SHP77 (cell line): ENCODE measurements at regions not wholly inside any gene's neighbourhood (a gene's known extent, or its start where the extent isn't known, plus 50 kb on each side); places are given as distances from the start of the nearest gene placed in this dataset.

Experiments used
- DNase-seq, 2 experiments: peaks; one replicate each; lab custom pipeline; 2025; lab: John Stamatoyannopoulos, UW

DNA sequence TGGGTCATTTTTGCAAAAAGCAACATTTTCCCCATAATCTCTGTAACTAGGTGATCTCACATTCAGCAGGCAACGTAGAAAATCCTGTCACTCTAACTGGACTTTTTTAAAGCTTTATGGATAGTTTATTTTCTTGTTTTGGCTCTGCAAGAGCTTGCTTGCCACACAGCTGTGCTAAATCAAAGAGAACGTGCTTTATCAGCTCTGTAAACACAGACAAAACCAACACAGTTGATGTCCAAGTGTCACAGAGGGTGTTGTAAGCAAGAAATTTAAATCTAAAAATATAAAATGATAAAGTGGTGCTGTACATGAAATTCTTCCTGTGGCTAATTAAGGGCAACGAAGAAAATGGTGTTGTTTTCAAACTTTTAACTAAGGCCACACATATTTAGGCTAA is 97.5 kb upstream of the STAC start:
- DNase-seq, result no peak

DNA sequence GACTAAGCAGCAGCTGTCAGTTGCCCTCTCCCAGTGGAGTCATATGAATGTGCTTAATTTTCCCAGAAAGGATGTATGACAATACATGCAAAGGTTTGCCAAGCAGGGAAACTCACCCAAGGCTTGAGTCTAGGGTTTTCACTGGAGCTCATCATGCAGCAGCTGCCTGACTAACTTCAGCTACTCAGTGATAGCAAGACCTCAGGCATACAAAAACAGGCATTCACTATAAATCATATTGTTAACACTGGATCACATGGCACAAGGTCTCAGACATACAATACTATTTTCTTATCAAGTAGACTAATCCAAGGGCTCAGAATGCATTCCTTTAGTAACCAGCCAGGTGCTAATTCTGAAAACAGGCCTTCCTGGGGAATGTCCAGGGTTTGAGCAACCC is 85.0 kb upstream of the STAC start:
- no peak for DNase-seq

DNA sequence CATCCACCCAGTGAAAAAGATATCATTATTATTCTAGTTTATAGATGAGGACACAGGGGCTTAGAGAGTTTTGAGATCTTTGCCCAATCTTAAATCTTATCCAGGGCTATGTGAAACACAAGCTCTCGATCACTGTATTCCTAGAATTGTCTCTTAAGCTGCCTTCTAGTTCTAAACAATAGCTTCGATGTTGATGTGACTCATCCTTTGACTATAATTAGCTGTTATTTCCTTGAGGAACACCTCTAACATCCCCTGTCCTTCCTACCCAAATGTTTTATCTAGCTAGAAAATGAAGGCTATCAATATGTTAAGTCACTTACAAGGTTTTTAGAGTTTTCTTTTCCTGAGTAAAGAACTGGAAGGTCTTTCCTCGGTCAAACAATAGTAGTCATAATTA is 83.1 kb upstream of the STAC start:
- no peak for DNase-seq

GRCh38 chr3:36298188-36298587 is 82.1 kb upstream of the STAC start:
- no peak for DNase-seq

DNA sequence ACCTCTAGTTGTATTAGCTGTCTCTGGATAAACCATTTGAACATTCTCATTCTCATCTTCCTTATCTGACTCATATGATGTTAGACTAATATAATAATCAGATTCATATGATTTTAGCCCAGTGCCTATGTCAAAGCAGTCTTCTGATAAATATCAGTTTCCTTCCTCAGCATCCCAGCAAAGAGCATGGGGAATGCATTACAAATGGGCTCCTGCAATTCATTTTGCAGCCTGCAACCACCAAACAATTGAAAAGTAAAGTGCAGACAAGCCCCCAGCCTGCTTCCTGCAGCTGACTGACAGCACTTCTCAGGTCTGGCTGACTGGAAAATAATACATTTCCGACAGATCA is 78.2 kb upstream of the STAC start:
- DNase-seq, result no peak

DNA sequence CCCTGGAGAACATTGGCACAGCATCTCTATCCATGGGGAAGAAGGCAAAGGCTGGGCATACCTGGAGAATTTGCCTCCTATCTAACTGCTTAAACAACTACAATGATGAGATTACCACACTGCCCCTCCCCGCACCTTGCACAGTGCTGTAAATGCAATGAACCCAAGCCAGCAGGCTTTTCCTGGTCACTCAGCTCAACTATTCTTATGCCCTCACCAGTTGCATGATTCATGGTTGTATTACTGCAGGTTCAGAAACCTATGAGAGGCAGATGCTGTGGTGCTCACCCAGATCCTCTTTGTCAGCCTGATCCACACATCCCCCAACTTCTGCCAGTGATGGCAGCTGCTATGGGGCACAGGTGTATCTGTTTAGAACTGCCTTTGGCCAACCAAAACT is 77.7 kb upstream of the STAC start:
- no peak for DNase-seq

DNA sequence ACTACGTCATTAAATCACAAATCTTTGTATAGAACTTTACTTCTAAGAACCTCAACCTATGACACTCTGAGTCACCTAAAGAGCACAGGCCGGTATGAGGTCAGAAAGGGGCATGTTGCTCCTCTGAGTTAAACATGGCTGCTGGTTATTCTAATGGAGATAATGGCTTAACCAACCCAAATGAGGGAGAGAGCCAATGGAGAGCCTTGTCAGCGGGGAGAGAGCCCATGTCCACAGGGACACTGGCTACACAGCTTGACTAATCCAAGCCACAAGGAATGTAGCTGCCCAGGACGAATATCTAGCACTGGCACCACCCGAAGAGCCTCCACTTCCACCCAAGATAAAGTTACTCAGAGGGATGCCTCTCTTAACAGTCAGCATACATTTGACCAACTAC is 77.0 kb upstream of the STAC start:
- no peak for DNase-seq

DNA sequence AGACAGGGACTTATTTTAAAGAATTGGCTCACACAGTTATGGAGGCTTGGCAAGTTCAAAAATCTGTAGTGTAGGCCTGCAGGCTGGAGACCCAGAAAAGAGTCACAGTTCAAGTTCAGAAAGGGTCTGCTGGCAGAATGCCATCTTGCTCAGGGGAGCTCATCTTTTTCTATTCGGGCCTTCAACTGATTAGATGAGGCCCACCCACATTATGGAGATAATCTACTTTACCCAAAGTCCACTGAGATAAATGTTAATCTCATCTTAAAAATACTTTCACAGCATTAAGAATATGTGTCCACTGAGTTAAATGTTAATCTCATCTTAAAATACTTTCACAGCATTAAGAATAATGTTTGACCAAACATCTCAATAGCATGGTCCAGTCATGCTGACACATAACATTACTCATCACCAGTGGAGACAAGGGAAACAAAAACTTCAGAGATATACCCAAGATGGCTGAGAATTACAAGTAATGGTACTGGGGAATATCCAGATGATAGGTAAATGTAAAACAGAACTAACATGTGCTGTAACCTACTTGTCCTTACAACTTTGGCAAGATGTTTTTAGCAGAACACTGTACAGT is 74.3 kb upstream of the STAC start:
- DNase-seq, result no peak

DNA sequence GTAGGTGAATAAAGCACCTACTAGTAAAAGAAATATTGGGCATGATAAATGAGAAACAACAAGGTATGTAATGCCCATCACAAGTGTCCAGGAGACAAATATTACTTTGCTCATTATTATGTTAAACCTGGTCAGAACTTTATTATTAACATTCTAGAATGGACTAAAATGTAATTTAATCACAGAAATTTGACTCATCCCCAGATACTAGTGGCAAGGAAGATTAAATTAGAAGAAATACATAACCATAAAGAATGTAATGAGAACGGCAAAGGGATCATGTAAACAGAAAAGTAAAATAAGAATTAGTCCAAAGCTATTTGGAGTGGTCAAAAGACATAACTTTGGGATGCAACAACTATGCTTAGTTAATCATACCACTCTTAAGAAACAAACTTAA is 71.2 kb upstream of the STAC start:
- DNase-seq, result no peak

DNA sequence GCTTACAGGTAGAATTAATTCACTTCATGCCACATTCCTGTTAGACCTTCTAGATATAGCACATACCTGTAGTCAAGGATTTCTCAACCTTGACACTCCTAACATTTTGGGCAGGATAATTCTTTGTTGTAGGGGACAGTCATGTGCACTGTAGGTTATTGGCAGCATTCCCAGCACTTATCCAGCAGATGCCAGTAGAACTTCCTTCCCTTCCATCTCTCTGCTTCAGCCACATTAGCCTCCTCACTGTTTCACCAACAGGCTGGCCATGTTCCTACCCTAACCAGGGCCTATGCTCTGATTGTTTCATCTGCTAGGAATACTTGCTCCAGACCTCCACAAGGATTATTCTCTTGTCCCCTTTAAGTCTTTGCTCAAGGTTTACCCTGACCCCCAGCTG is 68.0 kb upstream of the STAC start:
- DNase-seq, result no peak

DNA sequence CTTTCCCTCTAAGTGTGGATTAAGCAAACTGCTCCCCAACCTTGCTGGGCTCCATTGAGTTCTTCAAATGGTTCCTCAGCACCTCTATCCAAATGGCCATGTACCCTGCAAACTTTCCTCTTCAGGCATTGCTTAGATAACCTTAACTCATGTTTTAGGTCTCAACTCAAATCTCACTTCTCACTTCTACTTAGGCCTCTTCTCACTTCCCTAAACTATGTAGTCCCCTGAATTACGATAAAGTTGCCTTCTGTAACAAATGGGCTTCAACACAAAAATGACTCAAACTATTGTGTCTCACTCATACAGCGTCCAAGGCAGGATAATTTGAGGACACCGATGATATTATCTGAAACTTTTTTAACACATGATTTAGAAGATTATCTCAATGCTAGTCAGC is 62.4 kb upstream of the STAC start:
- no peak for DNase-seq

DNA sequence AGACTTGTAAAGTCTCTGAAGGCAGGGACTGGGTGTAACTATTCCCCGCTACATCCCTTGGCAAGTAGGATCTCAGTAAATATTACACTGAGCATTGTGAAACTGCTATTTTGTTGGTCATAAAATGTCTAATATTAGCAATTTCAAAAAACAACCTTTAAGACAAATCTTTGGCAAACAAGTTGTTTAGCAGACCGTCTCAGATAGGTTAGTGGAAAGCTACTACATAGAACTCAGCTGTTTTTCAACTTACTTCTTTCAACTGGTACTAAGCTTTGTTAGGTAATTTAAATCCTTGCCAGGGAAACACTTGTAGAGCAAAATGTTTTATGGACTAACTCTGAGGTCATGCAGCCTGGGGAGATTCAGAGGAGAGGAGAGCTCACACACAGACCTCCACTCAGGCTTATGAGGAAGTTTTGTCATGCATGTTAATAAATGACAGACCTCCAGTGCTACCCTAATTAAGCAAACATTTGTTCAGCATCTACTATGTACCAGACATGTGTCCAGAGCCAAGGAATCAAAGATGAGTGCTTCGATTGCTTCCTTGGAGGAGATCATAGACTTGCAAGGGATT is 61.6 kb upstream of the STAC start:
- no peak for DNase-seq

GRCh38 chr3:36319680-36320079 is 60.6 kb upstream of the STAC start:
- no peak for DNase-seq
